OCI-LY7 (cell line): ENCODE measurements at regions not wholly inside any gene's neighbourhood (a gene's known extent, or its start where the extent isn't known, plus 50 kb on each side); places are given as distances from the start of the nearest gene placed in this dataset.

Experiments used
- BruUV-seq: library from RNA; stranded (reverse); fragments of 400-500 nt; replicated peaks from 2 replicates; lab custom pipeline; 2021; lab: Mats Ljungman, UMichigan
- CTCF ChIA-PET: fragments of 300-600 bp; sonication (Branson Sonifier 250); formaldehyde crosslinking; loops from one replicate; lab custom pipeline; 2022; ENCODE audit warnings: antibody characterized with exemption; ENCODE audit not compliant: unreplicated experiment; lab: Charles Lee
- POLR2A ChIA-PET: fragments of 300-600 bp; sonication (Branson Sonifier 250); formaldehyde crosslinking; loops from one replicate; lab custom pipeline; 2022; ENCODE audit warnings: antibody characterized with exemption; lab: Charles Lee
- DNase-seq: peaks from one replicate; pipeline ENCODE4 v3.0.0-alpha.2; 2015; ENCODE audit warnings: low spot score
- H2AFZ ChIP-seq: fragments of 200-600 bp; sonication (generic), shearing (Covaris generic); 2 replicates; pipeline ENCODE4 v1.6.1; 2014; ENCODE audit warnings: mild to moderate bottlenecking, antibody characterized with exemption, low read length, moderate library complexity
- H3K27ac ChIP-seq: fragments of 200-600 bp; sonication (generic); 2 replicates; pipeline ENCODE4 v1.5.1; 2014; ENCODE audit warnings: mixed run types, low read depth, mild to moderate bottlenecking, moderate library complexity, low read length, inconsistent platforms; ENCODE audit not compliant: poor library complexity, severe bottlenecking
- H3K36me3 ChIP-seq: fragments of 200-600 bp; sonication (generic); 2 replicates; pipeline ENCODE4 v1.6.1; 2014; ENCODE audit warnings: mild to moderate bottlenecking, antibody characterized with exemption, low read length, moderate library complexity, mixed read lengths; ENCODE audit not compliant: insufficient read depth
- H3K4me1 ChIP-seq: fragments of 200-600 bp; sonication (generic); 2 replicates; pipeline ENCODE4 v1.5.1; 2014; ENCODE audit warnings: mild to moderate bottlenecking, low read length; ENCODE audit not compliant: insufficient read depth, poor library complexity, severe bottlenecking
- H3K4me2 ChIP-seq: fragments of 200-600 bp; sonication (generic); 2 replicates; pipeline ENCODE4 v1.6.1; 2014; ENCODE audit warnings: mild to moderate bottlenecking, low read length
- H3K4me3 ChIP-seq: fragments of 200-600 bp; sonication (generic); 2 replicates; pipeline ENCODE4 v1.5.1; 2014; ENCODE audit warnings: mild to moderate bottlenecking, low read depth, low read length; ENCODE audit not compliant: poor library complexity, severe bottlenecking
- H3K79me2 ChIP-seq: fragments of 200-600 bp; sonication (generic); 2 replicates; pipeline ENCODE4 v1.6.1; 2016; ENCODE audit warnings: low read depth, mild to moderate bottlenecking, low read length, moderate library complexity, mixed read lengths; ENCODE audit not compliant: insufficient read depth
- H3K9me2 ChIP-seq: fragments of 200-600 bp; sonication (generic); 2 replicates; pipeline ENCODE4 v1.6.1; 2016; ENCODE audit warnings: mild to moderate bottlenecking, low read length, mixed read lengths; ENCODE audit not compliant: insufficient read depth
- H3K9me3 ChIP-seq: fragments of 200-600 bp; sonication (generic); 2 replicates; pipeline ENCODE4 v1.6.1; 2014; ENCODE audit warnings: mild to moderate bottlenecking, mixed run types, low read length, mixed read lengths
- H4K20me1 ChIP-seq: fragments of 200-600 bp; sonication (generic); 2 replicates; pipeline ENCODE4 v1.6.1; 2014; ENCODE audit warnings: mild to moderate bottlenecking, antibody characterized with exemption, low read length, moderate library complexity, mixed read lengths; ENCODE audit not compliant: insufficient read depth
- EZH2phosphoT487 ChIP-seq: fragments of 200-600 bp; sonication (generic); IDR thresholded peaks from 2 replicates; pipeline ENCODE4 v1.6.1; 2018; ENCODE audit warnings: low read depth, borderline replicate concordance, mild to moderate bottlenecking, mixed run types, antibody characterized with exemption, low read length, moderate library complexity, mixed read lengths
- intact Hi-C: fragments of 100-400 bp; cut with micrococcal nuclease; formaldehyde crosslinking; loops from one replicate; pipeline ENCODE4 v1.10.0; 2022; ENCODE audit not compliant: unreplicated experiment
- TF ChIP-seq, protein P1 (sequence below): fragments of 200-600 bp; sonication (generic); conservative IDR thresholded peaks from 2 replicates; pipeline ENCODE4 v1.5.1; 2014; ENCODE audit warnings: mild to moderate bottlenecking, antibody characterized with exemption, low read length, moderate library complexity, mixed read lengths

DNA sequence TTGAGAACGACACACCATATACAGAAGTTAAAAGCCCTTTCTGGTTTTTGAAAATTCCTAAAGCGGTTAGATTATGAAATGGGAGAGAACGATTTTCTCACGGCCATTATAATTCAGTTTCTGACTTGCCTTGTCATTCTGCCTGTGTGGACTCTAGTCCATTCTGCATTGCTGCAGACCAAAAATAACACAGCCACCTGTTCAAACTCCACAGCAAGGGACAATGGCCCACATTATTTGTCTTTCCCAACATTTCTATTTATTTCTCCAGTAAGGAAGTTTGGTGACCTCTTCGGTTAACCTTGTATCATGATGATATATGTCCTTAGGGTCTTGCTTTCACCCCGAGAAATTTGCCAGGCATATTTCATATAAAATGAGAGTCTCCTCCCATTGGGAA is 497.7 kb downstream of the BRINP1 start:
- BruUV-seq: no TSS peak
- POLR2A ChIA-PET: no interaction called here

DNA sequence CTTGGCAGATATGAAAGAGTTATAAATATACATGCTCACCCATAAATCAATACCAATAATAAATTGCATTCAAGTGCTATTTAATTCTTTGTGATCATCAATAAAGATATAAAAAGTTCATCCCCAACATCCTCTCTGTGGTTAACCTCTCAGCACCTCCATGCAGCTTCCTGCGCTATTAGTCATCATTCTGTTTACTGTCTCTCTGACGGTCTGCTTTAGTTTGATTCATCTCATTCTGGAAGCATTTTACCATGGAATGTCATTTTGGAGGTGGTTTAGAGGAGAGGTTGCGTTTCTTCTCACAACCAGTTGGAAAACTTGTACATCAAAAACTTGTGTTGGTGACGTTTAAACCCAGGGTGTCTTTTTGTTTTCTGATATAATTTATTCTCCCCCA is 486.6 kb downstream of the BRINP1 start:
- TF ChIP-seq EZH2phosphoT487: no peak
- TF ChIP-seq, protein P1, sequence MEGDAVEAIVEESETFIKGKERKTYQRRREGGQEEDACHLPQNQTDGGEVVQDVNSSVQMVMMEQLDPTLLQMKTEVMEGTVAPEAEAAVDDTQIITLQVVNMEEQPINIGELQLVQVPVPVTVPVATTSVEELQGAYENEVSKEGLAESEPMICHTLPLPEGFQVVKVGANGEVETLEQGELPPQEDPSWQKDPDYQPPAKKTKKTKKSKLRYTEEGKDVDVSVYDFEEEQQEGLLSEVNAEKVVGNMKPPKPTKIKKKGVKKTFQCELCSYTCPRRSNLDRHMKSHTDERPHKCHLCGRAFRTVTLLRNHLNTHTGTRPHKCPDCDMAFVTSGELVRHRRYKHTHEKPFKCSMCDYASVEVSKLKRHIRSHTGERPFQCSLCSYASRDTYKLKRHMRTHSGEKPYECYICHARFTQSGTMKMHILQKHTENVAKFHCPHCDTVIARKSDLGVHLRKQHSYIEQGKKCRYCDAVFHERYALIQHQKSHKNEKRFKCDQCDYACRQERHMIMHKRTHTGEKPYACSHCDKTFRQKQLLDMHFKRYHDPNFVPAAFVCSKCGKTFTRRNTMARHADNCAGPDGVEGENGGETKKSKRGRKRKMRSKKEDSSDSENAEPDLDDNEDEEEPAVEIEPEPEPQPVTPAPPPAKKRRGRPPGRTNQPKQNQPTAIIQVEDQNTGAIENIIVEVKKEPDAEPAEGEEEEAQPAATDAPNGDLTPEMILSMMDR: no peak
- H3K4me3 ChIP-seq: no peak overlapping the region
- no peak for DNase-seq
- H3K9me2 ChIP-seq: no peaks in the 10 kb centered on the region
- H3K4me2 ChIP-seq: no peak overlapping the region
- H3K9me3 ChIP-seq: no peaks in the 10 kb centered on the region
- H3K79me2 ChIP-seq: no peaks in the 10 kb centered on the region
- no peak overlapping the region for H3K27ac ChIP-seq
- ChIA-PET POLR2A (no interaction called here), CTCF (no interaction called here)
- no TSS peak for BruUV-seq
- H4K20me1 ChIP-seq: no peaks in the 10 kb centered on the region
- H3K4me1 ChIP-seq: no peaks in the 10 kb centered on the region
- no peak overlapping the region for H2AFZ ChIP-seq
- no peaks in the 10 kb centered on the region for H3K36me3 ChIP-seq
- intact Hi-C loops: no loop called here

More for the DNA sequence above, 497.7 kb downstream of the BRINP1 start:
- DNase-seq: no peak
- intact Hi-C loops: no loop called here
- TF ChIP-seq, protein P1: no peak
- no peak for TF ChIP-seq EZH2phosphoT487
- no peaks in the 10 kb centered on the region for H3K4me1 ChIP-seq
- CTCF ChIA-PET: no interaction called here
- H3K27ac ChIP-seq: no peak overlapping the region
- no peaks in the 10 kb centered on the region for H3K36me3 ChIP-seq
- H3K9me3 ChIP-seq: no peaks in the 10 kb centered on the region
- H3K9me2 ChIP-seq: no peaks in the 10 kb centered on the region
- no peaks in the 10 kb centered on the region for H4K20me1 ChIP-seq
- H3K4me2 ChIP-seq: no peak overlapping the region
- H3K79me2 ChIP-seq: no peaks in the 10 kb centered on the region
- no peak overlapping the region for H2AFZ ChIP-seq
- no peak overlapping the region for H3K4me3 ChIP-seq

DNA sequence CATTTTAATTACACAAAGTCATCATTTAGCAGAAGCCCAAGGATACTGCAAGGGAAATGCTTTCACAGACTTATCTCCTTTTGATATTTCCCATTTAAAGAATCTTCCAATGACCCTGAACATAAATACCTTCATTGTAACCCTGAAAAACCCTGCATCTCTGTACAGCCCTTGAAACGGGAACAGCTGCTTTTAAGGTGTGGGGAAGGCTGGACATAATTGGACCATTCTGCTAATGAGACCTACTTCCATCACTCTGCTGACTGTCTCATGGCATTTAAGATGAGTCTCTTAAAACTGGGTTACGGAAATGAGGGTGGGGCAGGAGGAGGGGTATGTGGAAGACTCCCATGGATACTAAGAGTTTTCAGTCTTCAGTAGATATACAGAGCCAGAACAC is 485.8 kb downstream of the BRINP1 start:
- CTCF ChIA-PET: no interaction called here
- DNase-seq: no peak
- no peaks in the 10 kb centered on the region for H4K20me1 ChIP-seq
- no peaks in the 10 kb centered on the region for H3K36me3 ChIP-seq
- H3K79me2 ChIP-seq: no peaks in the 10 kb centered on the region
- H3K9me3 ChIP-seq: no peaks in the 10 kb centered on the region
- intact Hi-C loops: no loop called here
- H3K9me2 ChIP-seq: no peaks in the 10 kb centered on the region
- H3K4me2 ChIP-seq: no peak overlapping the region
- H2AFZ ChIP-seq: no peak overlapping the region
- TF ChIP-seq, protein P1: no peak
- TF ChIP-seq EZH2phosphoT487: no peak
- no peaks in the 10 kb centered on the region for H3K4me1 ChIP-seq
- POLR2A ChIA-PET: no interaction called here
- no peak overlapping the region for H3K4me3 ChIP-seq
- H3K27ac ChIP-seq: no peak overlapping the region
- BruUV-seq: no TSS peak
